ENCODE measurements at regions not wholly inside any gene's neighbourhood (a gene's known extent, or its start where the extent isn't known, plus 50 kb on each side); places are given as distances from the start of the nearest gene placed in this dataset.

GRCh38 chr13:97640268-97640667 lies 206.3 kb downstream of the RAP2A start:
- no peak for DNase-seq

DNA sequence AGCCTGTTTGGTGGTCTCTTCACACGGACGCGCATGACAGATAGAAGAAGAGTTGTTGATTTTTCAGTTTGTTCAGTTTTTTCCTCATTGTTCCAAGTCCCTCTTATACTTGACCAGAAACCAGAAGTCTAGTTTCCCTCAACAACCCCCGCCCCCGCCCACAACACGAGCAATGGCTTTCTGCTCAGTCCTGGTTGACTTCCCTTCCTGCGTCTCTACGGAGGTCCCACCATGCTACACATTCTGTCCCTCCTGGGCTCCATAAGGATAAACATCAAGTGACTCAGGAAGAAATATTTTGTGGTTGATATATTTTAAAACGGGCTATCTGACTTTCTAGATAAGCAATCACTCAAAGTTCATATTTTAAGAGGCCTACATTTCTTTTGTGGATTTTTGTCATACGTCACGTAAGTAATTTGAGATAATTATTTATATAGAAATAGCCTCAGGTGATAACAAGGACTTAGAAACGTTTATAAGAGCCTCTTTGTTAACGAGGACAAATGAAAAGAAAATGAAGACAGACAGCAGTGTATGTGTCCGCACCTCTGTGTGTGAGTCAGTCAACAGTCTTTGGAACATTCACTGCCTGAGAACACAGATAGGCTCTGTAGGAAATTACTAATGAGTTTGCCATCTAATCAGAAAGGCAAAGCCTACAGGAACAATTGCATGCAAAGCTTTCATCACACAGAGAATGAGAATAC lies 214.4 kb downstream of the RAP2A start:
- no peak for DNase-seq

- DNase-seq = no peak
Measured at GRCh38 chr13:97648881-97649224, 214.9 kb downstream of the RAP2A start.

DNA sequence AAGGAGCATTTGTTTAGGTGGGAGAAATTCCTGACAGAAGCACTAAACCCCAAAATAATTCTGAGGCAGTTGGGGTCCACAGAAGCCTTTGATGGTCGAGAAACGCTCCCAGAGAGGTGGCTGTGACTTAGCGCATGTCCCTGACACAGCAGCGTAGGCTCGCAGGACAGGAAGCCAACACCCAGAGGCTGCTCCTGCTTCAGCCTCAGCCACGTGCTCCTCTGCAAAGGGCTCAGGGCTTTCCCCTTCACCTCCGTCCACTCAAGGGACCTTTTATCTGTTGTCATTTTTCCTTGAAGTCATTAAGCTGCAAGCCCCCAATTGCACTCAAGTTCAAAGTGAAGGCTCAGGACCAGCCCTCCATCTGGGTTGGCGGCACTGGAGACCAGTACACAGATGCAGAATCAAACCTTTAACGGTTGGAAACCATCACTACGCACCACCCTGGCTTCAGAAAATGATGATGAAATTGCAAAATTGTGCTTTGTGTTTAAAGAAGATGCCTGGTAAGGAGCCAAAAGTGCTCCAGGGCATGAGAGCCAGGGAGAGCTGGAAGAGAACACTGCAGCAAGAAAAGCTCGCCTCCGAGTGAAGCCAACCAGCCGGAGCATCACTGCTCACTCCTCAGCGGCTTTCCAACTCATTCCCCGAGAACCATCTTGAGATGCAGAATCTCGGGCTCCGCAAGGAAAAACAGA lies 219.6 kb downstream of the RAP2A start:
- DNase-seq = no peak

- DNase-seq = no peak
Measured at GRCh38 chr13:97654236-97654635, 220.3 kb downstream of the RAP2A start.

DNA sequence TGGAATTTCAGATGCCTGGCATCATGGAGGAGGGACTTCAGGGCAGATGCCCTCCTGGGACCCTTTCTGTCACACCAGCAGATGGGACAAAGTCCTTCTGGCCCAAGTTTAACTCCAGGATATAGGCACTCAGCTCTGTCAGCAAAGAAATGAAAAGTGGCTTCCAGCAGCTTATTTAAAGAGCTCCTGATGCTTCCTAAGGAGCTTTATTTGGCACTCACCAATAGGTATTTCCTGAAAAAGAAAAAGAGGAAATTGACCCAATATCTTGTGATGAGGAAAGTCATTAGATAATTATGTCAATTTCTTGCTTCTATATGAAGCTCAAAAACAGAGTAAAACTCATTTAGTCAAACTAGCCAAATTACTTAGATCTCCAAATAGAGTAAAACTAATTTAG lies 224.6 kb downstream of the RAP2A start:
- no peak for DNase-seq

DNA sequence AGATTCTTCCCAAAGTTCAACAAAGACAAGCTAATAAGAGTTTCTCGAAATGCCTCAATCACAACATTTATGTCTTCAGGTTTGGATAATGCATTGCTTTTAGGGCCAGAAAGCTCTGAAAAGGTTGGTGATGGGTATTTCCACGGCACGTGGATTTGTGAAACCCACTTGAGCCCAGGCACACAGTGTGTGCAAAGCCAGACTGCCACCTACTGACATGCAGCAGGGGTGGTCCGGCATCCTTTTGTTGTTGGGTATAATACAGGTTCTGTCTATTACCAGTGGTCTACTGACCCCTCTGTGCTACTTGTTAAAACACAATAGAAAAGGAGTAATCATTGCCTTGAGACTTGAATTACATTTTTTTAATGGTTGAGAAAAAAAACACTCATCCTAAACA lies 225.6 kb downstream of the RAP2A start:
- DNase-seq = peak; percentile 34

DNA sequence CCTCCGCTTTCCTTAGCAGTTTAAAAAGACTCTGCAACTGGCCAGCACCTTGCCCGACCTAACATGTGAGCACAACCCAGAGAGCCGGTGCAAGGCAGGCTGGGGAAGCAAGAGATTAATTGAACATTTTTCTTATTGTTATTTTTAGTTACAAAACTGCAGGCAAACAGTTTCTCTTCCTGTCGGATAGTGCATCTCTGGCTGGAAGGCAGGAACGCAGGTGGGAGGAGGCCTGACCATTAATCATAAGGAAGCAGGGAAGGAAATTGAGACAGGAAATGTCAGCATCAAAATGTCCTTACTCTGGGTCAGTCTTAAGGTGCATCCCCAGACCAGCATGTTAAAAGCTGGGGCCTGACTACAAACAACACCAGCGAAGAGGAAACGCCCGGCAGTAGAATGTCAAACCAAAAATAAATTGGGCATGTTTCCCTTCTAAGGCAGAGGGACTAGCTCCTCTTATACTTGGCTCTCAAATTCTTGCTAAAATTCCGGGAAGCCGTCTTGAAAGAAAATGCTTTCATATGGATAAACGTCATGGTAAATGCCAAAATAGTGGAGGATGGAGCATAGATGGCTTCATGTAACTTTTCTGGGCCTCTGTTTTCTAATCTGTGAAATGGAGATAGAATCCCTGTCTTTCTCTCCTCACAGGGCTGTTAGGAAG lies 226.8 kb downstream of the RAP2A start:
- DNase-seq = no peak

- no peak for DNase-seq
Measured at GRCh38 chr13:97686594-97686993, 252.6 kb downstream of the RAP2A start.

DNA sequence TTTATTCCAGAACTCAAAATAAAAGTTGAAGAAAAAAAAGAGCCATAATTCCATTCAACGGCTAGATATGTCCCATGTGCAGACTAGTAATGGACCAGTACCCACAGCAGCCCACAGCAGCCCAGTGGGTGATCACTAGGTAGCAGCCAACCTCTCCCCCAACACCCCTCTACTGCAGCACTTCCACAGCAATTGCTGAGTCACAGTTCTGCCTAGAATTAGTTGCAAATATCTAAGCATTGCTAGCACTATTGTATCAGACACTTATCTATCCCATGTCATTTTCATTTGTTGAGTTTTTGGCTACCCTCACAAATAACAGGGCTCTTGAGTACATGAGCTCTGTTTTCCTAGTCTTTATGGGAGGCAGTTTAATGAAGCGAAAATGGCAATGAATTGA lies 258.7 kb downstream of the RAP2A start:
- no peak for DNase-seq

- no peak for DNase-seq
Measured at GRCh38 chr13:97695684-97696083, 257.8 kb upstream of the IPO5 start.

DNA sequence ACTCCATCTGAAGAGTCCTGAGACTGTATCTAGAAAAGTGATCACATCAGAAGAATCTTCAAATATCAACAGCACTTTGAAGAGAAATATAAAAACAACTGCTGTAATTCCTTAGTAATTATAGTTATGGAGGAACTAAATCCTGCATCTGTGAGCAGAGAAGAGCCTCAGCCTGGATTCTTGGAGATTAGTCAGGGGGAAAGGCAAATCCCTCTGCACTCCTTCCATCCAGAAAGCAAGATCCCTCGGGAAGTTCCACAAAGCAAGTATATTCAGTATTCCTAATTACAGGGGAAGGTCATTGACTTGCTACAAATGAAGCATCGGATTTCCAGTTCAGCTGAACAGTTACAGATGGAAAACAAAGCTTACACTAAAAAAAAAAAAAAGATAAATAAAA lies 256.6 kb upstream of the IPO5 start:
- DNase-seq = no peak

DNA sequence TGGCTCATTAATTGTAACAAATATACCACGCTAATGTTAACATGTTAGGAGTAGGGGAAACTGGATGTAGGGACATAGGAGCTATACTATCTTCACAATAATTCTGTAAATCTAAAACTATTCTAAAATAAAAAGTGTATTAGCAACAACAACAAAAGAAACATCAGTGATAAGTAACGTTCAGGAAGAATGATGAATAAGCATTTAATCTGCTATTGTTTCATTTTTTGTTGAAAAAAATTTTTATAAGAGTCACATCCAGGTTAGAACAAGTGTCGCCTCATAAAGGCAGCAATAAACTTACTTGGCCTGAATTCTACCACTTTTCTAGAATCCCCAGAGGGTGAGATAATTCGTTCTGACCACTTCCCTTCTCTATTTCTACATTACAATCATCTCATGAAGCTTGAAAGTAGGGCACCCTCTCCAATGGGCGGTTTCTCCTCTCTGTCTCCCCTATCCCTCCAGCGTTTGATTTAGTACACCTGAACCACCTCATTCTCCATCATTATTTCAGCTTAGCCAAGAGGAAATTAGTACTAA lies 253.1 kb upstream of the IPO5 start:
- DNase-seq = no peak

- DNase-seq = no peak
Measured at GRCh38 chr13:97702614-97703013, 250.9 kb upstream of the IPO5 start.

DNA sequence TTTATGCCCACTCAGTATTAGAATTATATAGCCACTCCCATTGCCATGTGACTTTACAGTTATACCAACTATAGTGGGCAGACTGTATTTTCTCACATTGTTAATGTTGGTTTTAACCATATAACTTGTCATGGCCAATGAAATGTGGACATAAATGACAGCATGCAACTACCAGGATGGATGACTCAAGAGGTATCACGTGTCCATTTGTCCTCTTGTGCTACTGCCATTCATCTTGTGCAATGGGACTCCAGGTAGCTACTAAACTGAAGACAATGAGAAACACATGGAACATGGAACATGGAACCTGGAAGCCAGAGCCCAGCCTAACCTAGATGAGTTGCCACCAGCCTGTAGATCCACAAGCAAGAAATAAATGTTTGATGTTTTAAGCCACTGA lies 242.7 kb upstream of the IPO5 start:
- no peak for DNase-seq

- no peak for DNase-seq
Measured at GRCh38 chr13:97712770-97713169, 240.7 kb upstream of the IPO5 start.

DNA sequence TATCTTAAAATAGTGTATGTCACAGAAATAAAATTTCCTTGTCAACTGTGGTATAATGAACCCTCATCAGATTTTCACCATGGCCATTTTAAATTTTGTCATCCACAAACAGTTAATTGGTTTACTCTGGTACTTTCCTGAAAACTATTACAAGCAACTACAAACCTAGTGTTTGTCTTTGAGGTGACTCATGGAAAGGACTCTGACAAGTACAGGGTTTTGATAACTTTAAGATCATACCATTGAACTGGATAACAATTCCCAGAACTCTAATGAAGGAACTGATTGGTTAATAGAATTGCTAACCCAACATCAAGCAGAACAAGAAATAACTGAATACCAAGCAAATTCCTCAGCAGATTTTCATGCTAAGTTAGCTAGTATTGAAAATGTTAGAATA lies 237.7 kb upstream of the IPO5 start:
- DNase-seq = no peak

DNA sequence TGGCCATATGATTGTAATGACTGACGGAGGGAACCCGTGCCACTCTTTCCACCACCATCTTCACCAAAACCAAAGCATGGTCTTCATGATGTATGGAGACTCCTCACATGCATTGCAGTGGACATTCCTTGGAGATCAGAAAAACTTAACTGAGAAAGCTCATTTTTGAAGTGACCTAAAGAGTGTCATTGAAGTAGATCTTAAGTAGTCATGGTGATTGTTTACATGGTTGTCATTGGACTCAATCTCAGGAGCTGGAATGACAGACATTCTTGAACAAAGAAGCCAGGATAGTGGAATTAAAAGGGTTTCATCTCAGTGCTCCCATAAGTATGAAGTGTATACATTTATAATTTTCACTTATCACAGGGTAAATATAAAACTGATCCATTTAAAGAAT lies 236.7 kb upstream of the IPO5 start:
- DNase-seq = no peak

DNA sequence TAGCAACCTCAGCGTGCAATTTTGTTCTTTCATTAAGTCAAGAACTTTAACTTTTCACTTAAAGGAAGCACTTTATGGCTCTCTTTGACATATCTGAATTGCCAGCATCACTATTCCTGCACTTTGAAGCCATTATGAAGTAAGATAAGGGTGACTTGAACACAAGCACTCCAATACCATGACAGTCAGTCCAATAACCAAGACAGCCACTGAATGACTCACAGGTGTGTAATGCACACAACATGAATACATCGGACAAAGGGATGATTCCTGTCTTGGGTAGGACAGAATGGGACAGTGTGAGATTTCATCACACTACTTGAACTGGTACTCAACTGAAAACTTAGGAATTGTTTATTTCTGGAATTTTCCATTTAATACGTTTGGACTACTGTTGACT lies 233.7 kb upstream of the IPO5 start:
- no peak for DNase-seq

- DNase-seq = no peak
Measured at GRCh38 chr13:97720896-97721295, 232.6 kb upstream of the IPO5 start.

DNA sequence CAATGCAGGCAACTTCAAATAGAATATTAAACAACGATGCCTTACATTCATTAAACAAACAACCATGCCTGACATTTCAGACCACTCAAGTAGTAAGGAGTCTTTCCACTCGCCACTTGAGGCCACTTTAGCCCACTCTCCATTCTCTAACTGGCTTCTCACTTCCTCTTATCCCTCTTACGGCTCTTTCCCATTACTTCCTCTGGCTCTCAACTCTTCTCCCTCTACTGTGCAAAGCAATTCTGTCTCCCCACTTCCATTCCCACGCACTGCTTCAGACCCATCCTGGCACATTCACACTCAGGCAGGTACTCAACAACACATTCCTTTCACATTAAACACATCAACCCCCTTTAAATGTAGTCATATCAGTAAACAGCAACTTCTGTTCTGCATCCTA lies 229.8 kb upstream of the IPO5 start:
- DNase-seq = no peak

GRCh38 chr13:97724450-97724849 lies 229.0 kb upstream of the IPO5 start:
- no peak for DNase-seq

GRCh38 chr13:97726664-97727280 lies 226.7 kb upstream of the IPO5 start:
- no peak for DNase-seq

GRCh38 chr13:97727991-97728390 lies 225.5 kb upstream of the IPO5 start:
- no peak for DNase-seq

All from left hindlimb (tissue), 1 donor.